ENCODE measurements at regions not wholly inside any gene's neighbourhood (a gene's known extent, or its start where the extent isn't known, plus 50 kb on each side); places are given as distances from the start of the nearest gene placed in this dataset.

GRCh38 chr10:21290499-21291160, 234.9 kb downstream of the SKIDA1 start:
- TF ChIP-seq EGR1 (IDR thresholded peaks at IDR 0.05): no peak

GRCh38 chr10:21289961-21290360, 235.5 kb downstream of the SKIDA1 start:
- TF ChIP-seq RAD21 (IDR thresholded peaks at IDR 0.05; ENCODE audit: low read depth) (no peak), NFIC (IDR thresholded peaks at IDR 0.05) (no peak), YY1 (IDR thresholded peaks at IDR 0.05; ENCODE audit: low read depth) (no peak), CEBPB (IDR thresholded peaks at IDR 0.05) (no peak), TAF1 (IDR thresholded peaks at IDR 0.05; ENCODE audit: low read depth) (no peak), ZBTB7A (IDR thresholded peaks at IDR 0.05; ENCODE audit: low read depth) (no peak), MAX (IDR thresholded peaks at IDR 0.05) (no peak), FOXM1 (IDR thresholded peaks at IDR 0.05; ENCODE audit: borderline replicate concordance, low read depth) (no peak), EP300 (IDR thresholded peaks at IDR 0.05; ENCODE audit: borderline replicate concordance) (no peak), USF1 (IDR thresholded peaks at IDR 0.05) (no peak)

GRCh38 chr10:21289271-21289670, 236.2 kb downstream of the SKIDA1 start:
- no peak for TF ChIP-seq YY1 (IDR thresholded peaks at IDR 0.05; ENCODE audit: low read depth)
- TF ChIP-seq REST (IDR thresholded peaks at IDR 0.05; ENCODE audit: low read depth): no peak
- TF ChIP-seq EGR1 (IDR thresholded peaks at IDR 0.05): no peak
- TF ChIP-seq MAX (IDR thresholded peaks at IDR 0.05): no peak
- no peak for TF ChIP-seq EP300 (IDR thresholded peaks at IDR 0.05; ENCODE audit: borderline replicate concordance)
- TF ChIP-seq CEBPB (IDR thresholded peaks at IDR 0.05): no peak
- no peak for TF ChIP-seq CREB1 (IDR thresholded peaks at IDR 0.05; ENCODE audit: low read depth)
- no peak for TF ChIP-seq NFIC (IDR thresholded peaks at IDR 0.05)
- no peak for TF ChIP-seq FOXM1 (IDR thresholded peaks at IDR 0.05; ENCODE audit: borderline replicate concordance, low read depth)
- no peak for TF ChIP-seq USF1 (IDR thresholded peaks at IDR 0.05)
- TF ChIP-seq TCF12 (IDR thresholded peaks at IDR 0.05; ENCODE audit: low read depth): no peak
- no peak for TF ChIP-seq TEAD4 (IDR thresholded peaks at IDR 0.05)
- TF ChIP-seq TAF1 (IDR thresholded peaks at IDR 0.05; ENCODE audit: low read depth): no peak
- TF ChIP-seq ZBTB7A (IDR thresholded peaks at IDR 0.05; ENCODE audit: low read depth): no peak
- TF ChIP-seq RAD21 (IDR thresholded peaks at IDR 0.05; ENCODE audit: low read depth): no peak

- no peak for TF ChIP-seq EGR1 (IDR thresholded peaks at IDR 0.05)
- TF ChIP-seq CREB1 (IDR thresholded peaks at IDR 0.05; ENCODE audit: low read depth): no peak
- TF ChIP-seq REST (IDR thresholded peaks at IDR 0.05; ENCODE audit: low read depth): no peak
- no peak for TF ChIP-seq ZBTB7A (IDR thresholded peaks at IDR 0.05; ENCODE audit: low read depth)
- TF ChIP-seq NFIC (IDR thresholded peaks at IDR 0.05): 0 out of 2 replicates have a peak, but pooled peaks have one; percentile 14
- TF ChIP-seq EP300 (IDR thresholded peaks at IDR 0.05; ENCODE audit: borderline replicate concordance): peak; percentile 57
These were observed 239.6 kb downstream of the SKIDA1 start for GRCh38 chr10:21285742-21286331.

- TF ChIP-seq CREB1 (IDR thresholded peaks at IDR 0.05; ENCODE audit: low read depth): no peak
- TF ChIP-seq RAD21 (IDR thresholded peaks at IDR 0.05; ENCODE audit: low read depth): no peak
- no peak for TF ChIP-seq YY1 (IDR thresholded peaks at IDR 0.05; ENCODE audit: low read depth)
These were observed 240.3 kb downstream of the SKIDA1 start for GRCh38 chr10:21285207-21285606.

- TF ChIP-seq CEBPB (IDR thresholded peaks at IDR 0.05): no peak
- TF ChIP-seq EGR1 (IDR thresholded peaks at IDR 0.05): no peak
- TF ChIP-seq NFIC (IDR thresholded peaks at IDR 0.05): no peak
- TF ChIP-seq EP300 (IDR thresholded peaks at IDR 0.05; ENCODE audit: borderline replicate concordance): no peak
- no peak for TF ChIP-seq FOXM1 (IDR thresholded peaks at IDR 0.05; ENCODE audit: borderline replicate concordance, low read depth)
- no peak for TF ChIP-seq REST (IDR thresholded peaks at IDR 0.05; ENCODE audit: low read depth)
- no peak for TF ChIP-seq TCF12 (IDR thresholded peaks at IDR 0.05; ENCODE audit: low read depth)
- TF ChIP-seq YY1 (IDR thresholded peaks at IDR 0.05; ENCODE audit: low read depth): no peak
- TF ChIP-seq ZBTB7A (IDR thresholded peaks at IDR 0.05; ENCODE audit: low read depth): no peak
- no peak for TF ChIP-seq CREB1 (IDR thresholded peaks at IDR 0.05; ENCODE audit: low read depth)
- TF ChIP-seq USF1 (IDR thresholded peaks at IDR 0.05): no peak
- no peak for TF ChIP-seq TEAD4 (IDR thresholded peaks at IDR 0.05)
- TF ChIP-seq RAD21 (IDR thresholded peaks at IDR 0.05; ENCODE audit: low read depth): no peak
- TF ChIP-seq TAF1 (IDR thresholded peaks at IDR 0.05; ENCODE audit: low read depth): no peak
- no peak for TF ChIP-seq MAX (IDR thresholded peaks at IDR 0.05)
These were observed 241.2 kb downstream of the SKIDA1 start for GRCh38 chr10:21284301-21284700.

Measured in Ishikawa (cell line).